Duodenal mucosa (tissue), 2 donors: ENCODE measurements at regions not wholly inside any gene's neighbourhood (a gene's known extent, or its start where the extent isn't known, plus 50 kb on each side); places are given as distances from the start of the nearest gene placed in this dataset.

Experiments
- H3K27ac ChIP-seq: one replicate; pipeline ENCODE4 v1.7.0; 2013; ENCODE audit warnings: low read depth, low read length
- H3K27me3 ChIP-seq, 2 donors: one replicate each; pipeline ENCODE4 v1.7.0; 2013; ENCODE audit warnings: low read length in 2 of 2, control low read depth in 1 of 2; ENCODE audit not compliant: insufficient read depth in 2 of 2, control insufficient read depth in 1 of 2
- H3K36me3 ChIP-seq, 2 donors: one replicate each; pipeline ENCODE4 v1.7.0; 2013; ENCODE audit warnings: low read length in 2 of 2, control low read depth in 1 of 2; ENCODE audit not compliant: insufficient read depth in 2 of 2, control insufficient read depth in 1 of 2
- H3K4me1 ChIP-seq, 2 donors: one replicate each; pipeline ENCODE4 v1.7.0; 2013; ENCODE audit warnings: low read length in 2 of 2, control low read depth in 1 of 2; ENCODE audit not compliant: insufficient read depth in 2 of 2, control insufficient read depth in 1 of 2
- H3K4me3 ChIP-seq, 2 donors: one replicate each; pipeline ENCODE4 v1.7.0; 2013; ENCODE audit warnings: low read length in 2 of 2, low read depth in 1 of 2
- H3K9ac ChIP-seq, 2 donors: one replicate each; pipeline ENCODE4 v1.7.0; 2013; ENCODE audit warnings: low read length in 2 of 2, low read depth in 1 of 2
- H3K9me3 ChIP-seq, 2 donors: one replicate each; pipeline ENCODE4 v1.7.0; 2013; ENCODE audit warnings: low read length in 2 of 2, control low read depth in 1 of 2; ENCODE audit not compliant: control insufficient read depth in 1 of 2

- Histone ChIP-seq H3K4me1 (no peaks in the 10 kb centered on the region), H3K9me3 (peaks cover 26 to 34% of the 10 kb centered on the region in 2 donors), H3K36me3 (no peaks in the 10 kb centered on the region), H3K27me3 (no peaks in the 10 kb centered on the region), H3K9ac (no peak overlapping the region), H3K27ac (no peak overlapping the region), H3K4me3 (no peak overlapping the region)
These were observed 87.1 kb upstream of the ZNF716 start for GRCh38 chr7:57362868-57363267.

GRCh38 chr7:57363321-57363720 lies 86.7 kb upstream of the ZNF716 start:
- Histone ChIP-seq H3K4me3 (no peak overlapping the region), H3K27me3 (no peaks in the 10 kb centered on the region), H3K9ac (no peak overlapping the region), H3K27ac (no peak overlapping the region), H3K36me3 (no peaks in the 10 kb centered on the region), H3K4me1 (no peaks in the 10 kb centered on the region), H3K9me3 (peaks cover 27 to 34% of the 10 kb centered on the region in 2 donors)

- Histone ChIP-seq H3K27ac (no peak overlapping the region), H3K36me3 (no peaks in the 10 kb centered on the region), H3K27me3 (no peaks in the 10 kb centered on the region), H3K9ac (no peak overlapping the region), H3K4me1 (no peaks in the 10 kb centered on the region), H3K4me3 (no peak overlapping the region), H3K9me3 (peaks cover 28 to 30% of the 10 kb centered on the region in 2 donors)
These were observed 84.9 kb upstream of the ZNF716 start for GRCh38 chr7:57364933-57365710.

GRCh38 chr7:57367171-57367570 lies 82.8 kb upstream of the ZNF716 start:
- no peaks in the 10 kb centered on the region for H3K4me1 ChIP-seq
- H3K9me3 ChIP-seq = peaks cover 28 to 39% of the 10 kb centered on the region in 2 donors
- no peak overlapping the region for H3K27ac ChIP-seq
- no peaks in the 10 kb centered on the region for H3K36me3 ChIP-seq
- no peaks in the 10 kb centered on the region for H3K27me3 ChIP-seq
- no peak overlapping the region for H3K9ac ChIP-seq
- no peak overlapping the region for H3K4me3 ChIP-seq

GRCh38 chr7:57370066-57370738 lies 79.8 kb upstream of the ZNF716 start:
- Histone ChIP-seq H3K9ac (no peak overlapping the region), H3K27ac (no peak overlapping the region), H3K4me1 (no peaks in the 10 kb centered on the region), H3K27me3 (no peaks in the 10 kb centered on the region), H3K9me3 (peaks cover 41 to 43% of the 10 kb centered on the region in 2 donors), H3K4me3 (no peak overlapping the region), H3K36me3 (no peaks in the 10 kb centered on the region)

GRCh38 chr7:57370739-57371098 lies 79.3 kb upstream of the ZNF716 start:
- H3K27me3 ChIP-seq = no peaks in the 10 kb centered on the region
- peaks cover 41 to 43% of the 10 kb centered on the region in 2 donors for H3K9me3 ChIP-seq
- no peaks in the 10 kb centered on the region for H3K36me3 ChIP-seq
- no peak overlapping the region for H3K9ac ChIP-seq
- H3K4me1 ChIP-seq = no peaks in the 10 kb centered on the region
- H3K27ac ChIP-seq = no peak overlapping the region
- H3K4me3 ChIP-seq = no peak overlapping the region

GRCh38 chr7:57375783-57376182 lies 74.2 kb upstream of the ZNF716 start:
- Histone ChIP-seq H3K9ac (no peak overlapping the region), H3K4me1 (no peaks in the 10 kb centered on the region), H3K4me3 (no peak overlapping the region), H3K27me3 (no peaks in the 10 kb centered on the region), H3K36me3 (no peaks in the 10 kb centered on the region), H3K9me3 (peaks cover 28 to 34% of the 10 kb centered on the region in 2 donors), H3K27ac (no peak overlapping the region)

GRCh38 chr7:57381581-57381980 lies 68.4 kb upstream of the ZNF716 start:
- Histone ChIP-seq H3K36me3 (no peaks in the 10 kb centered on the region), H3K9me3 (peaks cover 19 to 24% of the 10 kb centered on the region in 2 donors), H3K27ac (no peak overlapping the region), H3K4me1 (no peaks in the 10 kb centered on the region), H3K4me3 (no peak overlapping the region), H3K27me3 (no peaks in the 10 kb centered on the region), H3K9ac (no peak overlapping the region)

GRCh38 chr7:57384380-57384779 lies 65.6 kb upstream of the ZNF716 start:
- H3K9me3 ChIP-seq = peaks cover 23 to 31% of the 10 kb centered on the region in 2 donors
- no peaks in the 10 kb centered on the region for H3K4me1 ChIP-seq
- H3K27ac ChIP-seq = no peak overlapping the region
- H3K36me3 ChIP-seq = no peaks in the 10 kb centered on the region
- no peak overlapping the region for H3K9ac ChIP-seq
- no peaks in the 10 kb centered on the region for H3K27me3 ChIP-seq
- H3K4me3 ChIP-seq = no peak overlapping the region

GRCh38 chr7:57385668-57386067 lies 64.3 kb upstream of the ZNF716 start:
- no peaks in the 10 kb centered on the region for H3K36me3 ChIP-seq
- H3K4me3 ChIP-seq = no peak overlapping the region
- H3K27ac ChIP-seq = no peak overlapping the region
- no peaks in the 10 kb centered on the region for H3K4me1 ChIP-seq
- no peak overlapping the region for H3K9ac ChIP-seq
- no peaks in the 10 kb centered on the region for H3K27me3 ChIP-seq
- peaks cover 27 to 29% of the 10 kb centered on the region in 2 donors for H3K9me3 ChIP-seq
